ENCODE measurements at regions not wholly inside any gene's neighbourhood (a gene's known extent, or its start where the extent isn't known, plus 50 kb on each side); places are given as distances from the start of the nearest gene placed in this dataset.
"Not testable (repeated sequence)": the region's sequence is repeated elsewhere in the genome, so short reads cannot be mapped to it uniquely, and the experiment has no call there.

DNA sequence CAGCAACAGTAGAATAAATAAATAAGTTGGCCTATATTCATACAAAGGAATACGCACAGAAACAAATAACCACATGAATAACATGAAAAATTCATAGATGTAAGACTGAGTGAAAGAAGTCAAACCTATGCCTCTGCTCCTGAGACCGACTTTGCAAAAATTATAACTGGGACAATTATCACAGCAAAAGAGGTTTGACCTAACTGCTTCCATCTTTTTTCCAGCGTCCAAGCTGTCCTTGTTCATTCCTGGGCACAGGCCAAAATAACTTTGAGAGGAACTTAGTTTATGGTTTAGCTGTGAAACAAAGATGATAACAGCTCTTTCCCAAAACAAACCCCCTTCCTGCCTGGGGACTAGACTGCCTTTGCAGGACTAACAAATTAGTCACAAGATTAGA, 109.6 kb upstream of the NBPF11 start:
- not testable (repeated sequence) for DNase-seq

DNA sequence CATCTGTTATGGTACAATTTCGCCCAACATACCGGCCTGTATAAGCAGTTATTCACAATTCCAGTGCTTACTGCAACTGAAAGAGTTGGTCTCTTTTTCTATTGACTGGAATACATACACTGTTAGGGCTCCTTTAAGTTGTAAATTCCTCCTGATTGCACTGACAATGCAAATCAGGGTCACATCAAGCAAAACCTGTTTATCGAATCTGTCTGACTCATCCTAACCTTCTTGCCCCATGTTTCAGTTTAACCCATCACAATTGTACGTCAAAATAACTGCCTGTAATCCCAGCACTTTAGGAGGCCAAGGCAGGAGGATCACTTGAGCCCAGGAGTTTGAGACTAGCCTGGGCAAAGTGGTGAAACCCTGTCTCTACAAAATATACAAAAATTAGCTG, 105.8 kb upstream of the NBPF11 start:
- DNase-seq, result not testable (repeated sequence)

DNA sequence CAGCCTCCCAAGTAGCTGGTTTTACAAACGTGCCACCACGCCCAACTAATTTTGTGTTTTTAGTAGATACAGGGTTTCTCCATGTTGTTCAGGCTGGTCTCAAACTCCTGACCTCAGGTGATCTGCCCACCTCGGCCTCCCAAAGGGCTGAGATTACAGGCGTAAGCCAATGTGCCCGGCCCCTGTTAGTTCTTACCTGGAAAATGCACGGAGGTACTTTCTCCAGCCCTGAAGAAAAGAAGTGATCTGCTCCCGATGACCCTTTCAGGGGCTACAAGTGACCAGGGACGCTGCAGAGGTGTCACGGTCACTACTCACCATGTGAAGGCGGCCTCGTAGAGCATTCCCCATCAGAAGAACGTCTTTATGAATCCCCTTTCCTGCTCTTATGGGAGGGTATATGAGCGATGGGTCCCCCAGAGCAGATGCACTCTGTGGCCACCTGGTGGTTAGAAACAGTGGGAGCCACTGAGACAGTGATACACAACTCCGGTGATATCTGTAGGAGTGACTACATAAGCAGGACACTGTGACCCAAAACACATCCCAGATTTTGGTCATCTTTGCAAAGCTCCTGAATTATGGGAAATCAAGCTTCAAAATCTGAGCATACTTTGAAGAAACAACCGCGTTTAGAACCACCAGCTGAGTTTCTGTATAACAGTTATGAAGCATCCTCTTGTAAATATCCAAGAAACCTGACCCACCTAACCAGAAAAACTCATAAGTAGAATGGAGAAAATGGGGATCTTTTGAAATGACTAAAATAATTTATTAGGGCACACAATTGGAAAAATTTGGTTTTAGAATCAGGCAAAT, 102.7 kb upstream of the NBPF11 start:
- peak; percentile 61 for DNase-seq

DNA sequence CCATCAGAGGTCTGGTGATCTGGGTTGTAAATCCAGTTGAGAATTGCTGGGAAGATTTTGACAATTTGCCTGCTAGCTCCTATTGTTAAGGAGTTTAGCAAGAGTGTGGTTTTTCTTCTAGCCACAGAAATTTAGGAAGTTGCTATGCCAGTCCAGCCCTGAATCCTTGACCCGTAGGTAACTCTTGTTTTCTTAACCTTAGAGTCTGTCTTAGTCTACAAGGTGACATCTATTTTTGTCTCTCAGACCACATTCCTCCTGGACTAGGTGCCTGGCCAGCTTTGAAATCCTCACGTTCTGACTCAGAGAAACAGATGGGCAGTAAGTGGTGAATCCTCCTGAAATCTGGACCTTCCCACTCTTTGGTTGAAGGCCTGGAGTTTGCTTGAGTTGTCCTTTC, 101.7 kb upstream of the NBPF11 start:
- DNase-seq, result not testable (repeated sequence)

DNA sequence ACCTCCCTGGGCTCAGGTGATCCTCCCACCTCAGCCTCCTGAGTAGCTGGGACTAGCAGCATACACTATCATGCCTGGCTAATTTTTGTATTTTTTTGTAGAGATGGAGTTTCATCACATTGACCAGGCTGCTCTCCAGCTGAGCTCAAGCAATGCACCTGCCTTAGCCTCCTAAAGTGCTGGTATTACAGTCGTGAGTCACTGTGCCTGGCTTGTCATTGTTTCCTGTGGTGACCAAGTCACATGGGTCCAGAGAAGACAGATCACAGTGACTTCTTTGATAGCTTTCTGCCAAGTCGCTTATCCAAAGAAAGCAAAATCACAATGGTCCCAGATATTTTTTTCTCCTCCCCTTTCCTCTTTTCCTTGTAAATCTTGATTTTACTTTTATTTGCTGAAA, 96.7 kb upstream of the NBPF11 start:
- DNase-seq, result not testable (repeated sequence)

DNA sequence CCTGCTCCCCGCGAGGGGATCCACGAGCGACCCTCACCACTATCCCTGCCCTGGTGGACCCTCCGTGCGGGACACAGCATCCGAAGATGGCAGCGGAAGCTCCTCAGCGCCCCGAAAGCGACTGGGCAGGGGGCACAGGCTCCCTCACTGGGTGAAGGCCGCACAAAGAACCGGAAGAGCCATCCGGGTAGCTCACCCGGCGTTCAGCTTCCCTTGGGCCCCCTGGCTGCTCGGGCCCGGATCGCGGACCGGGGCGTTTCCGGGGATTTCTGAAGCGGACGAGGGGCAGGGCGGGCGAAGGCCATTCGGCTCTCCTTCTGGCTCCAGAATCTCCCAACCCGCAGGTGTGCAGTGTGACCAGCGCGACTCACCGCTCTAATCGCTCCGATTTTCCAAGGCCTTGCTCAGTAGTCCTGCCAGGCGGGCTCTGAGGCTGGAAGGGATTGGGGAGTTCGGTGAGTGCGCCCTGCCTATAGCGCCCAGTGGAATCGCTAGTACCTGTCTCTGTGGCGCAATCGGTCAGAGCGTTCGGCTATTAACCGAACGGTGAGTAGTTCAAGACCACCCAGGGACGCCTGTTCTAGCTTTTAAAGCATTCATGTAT, 94.3 kb upstream of the NBPF11 start:
- not testable (repeated sequence) for DNase-seq

DNA sequence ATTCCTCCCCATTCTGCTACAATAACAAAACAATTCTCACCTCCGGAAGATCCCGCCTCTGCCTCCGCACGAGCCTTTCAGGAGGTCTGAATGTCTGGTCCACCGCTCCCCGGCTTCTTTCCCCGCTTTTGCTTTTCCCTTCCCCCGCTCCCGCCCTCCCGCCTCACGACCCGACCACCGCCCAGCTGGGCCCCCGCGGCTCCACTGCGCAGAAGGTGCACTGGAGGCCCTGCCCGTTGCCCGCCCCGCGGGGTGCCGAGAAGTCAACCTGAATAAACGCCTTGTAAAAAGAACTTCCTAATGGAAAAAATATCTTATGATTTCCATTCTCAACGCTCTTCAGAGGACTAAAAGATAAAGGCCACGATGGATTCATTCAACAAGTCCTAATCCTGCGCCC, 93.8 kb upstream of the NBPF11 start:
- not testable (repeated sequence) for DNase-seq

DNA sequence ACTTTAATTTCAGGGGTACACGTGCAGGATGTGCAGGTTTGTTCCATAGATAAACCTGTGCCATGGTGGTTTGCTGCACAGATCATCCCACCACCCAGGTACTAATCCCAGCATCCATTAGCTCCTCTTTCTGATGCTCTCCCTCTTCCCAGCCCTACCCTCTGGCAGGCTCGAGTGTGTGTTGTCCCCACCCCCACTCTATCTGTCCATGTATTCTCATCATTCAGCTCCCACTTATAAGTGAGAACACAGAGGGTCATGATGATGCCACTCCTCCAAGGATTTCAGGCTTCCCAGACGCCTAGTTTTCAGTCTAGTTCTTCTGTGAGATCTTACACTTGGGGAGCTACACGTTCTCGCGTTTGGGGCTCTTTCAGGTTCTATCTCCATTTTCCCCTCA, 93.4 kb upstream of the NBPF11 start:
- DNase-seq, result not testable (repeated sequence)

DNA sequence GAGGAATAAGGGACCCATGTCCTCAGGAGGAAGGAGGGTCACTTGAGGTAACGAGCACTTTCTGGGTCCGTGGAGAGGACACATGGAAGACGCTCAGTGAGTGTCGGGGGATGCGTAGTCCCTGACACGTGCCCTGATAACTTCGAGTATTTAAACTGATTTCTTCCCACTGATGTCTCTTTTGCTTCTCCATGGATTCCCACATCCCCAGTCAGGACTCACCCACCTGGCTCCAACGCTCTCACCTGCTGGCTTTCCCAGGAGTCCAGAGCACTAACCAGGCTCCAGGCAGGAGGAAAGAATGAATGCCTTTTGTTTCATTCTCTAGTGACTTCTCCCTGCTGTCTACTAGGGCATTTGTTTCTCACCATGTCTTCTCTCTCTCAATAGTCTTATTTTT, 81.2 kb upstream of the NBPF11 start:
- DNase-seq, result not testable (repeated sequence)

DNA sequence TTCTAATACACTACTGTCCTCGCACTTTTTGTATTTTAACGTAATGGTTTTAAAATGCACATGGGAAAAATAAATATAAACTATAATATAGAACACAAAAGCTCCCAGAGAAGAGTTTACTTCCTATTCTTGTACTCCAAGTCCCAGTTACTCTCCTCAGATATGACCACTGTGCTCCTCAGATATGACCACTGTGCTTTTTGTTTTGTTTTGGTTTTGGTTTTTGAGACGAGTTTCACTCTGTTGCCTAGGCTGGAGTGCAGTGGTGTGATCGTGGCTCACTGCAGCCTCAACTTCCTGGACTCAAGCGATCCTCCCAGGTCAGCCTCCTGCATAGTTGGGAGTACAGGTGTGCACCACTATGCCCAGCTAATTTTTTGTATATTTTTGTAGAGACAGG, 76.8 kb upstream of the NBPF11 start:
- DNase-seq, result not testable (repeated sequence)

DNA sequence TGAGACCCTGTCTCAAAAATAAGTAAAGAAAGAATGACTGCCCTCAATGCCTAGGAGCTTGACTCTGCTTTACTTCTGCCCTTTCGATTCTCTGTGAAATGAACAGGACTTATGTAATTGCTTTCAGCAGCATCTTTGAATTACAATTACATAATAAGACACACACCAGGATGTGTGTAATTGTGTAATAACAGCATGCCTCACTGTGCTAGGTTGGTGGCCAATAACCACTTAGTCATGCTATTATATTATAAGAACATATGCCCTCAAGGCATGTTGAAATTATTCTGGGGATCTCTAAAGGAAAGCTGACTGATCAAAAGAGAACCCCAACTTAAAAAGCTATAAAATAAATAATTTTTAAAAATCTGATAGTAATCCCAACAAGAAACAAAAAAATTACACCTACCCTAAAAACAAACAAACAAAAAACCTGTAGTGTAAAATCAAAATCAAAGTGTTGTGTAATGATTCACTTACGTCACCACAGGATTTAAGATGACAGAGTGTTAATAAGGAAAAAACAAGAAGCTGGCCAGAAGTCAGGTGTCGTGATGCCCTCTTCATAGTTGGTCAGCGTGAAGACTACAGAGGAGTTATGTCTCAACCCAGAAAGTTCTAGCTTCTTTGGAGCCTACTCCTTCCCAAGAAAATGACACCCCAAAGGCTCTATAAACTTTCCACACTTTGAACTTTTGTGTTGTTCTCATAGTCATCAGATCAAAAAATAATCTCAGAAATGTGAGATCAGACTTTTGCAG, 70.5 kb upstream of the NBPF11 start:
- not testable (repeated sequence) for DNase-seq

DNA sequence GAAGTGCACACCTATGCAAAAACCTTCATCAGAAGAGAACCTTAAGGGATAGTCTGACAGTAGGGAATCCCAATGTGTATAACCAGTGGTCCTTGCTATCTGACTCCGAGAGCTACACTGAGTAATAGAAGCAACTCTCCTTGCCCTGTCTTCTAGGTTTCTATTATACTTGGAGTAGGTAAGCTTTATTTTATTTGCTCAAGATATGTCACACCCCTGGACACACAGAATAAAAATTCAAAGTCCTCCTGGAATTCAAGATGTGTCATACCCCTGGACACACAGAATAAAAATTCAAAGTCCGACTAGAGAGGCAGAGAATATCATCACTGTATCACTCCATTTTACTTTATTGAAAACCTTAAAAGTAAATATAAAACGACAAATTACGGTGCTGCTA, 69.5 kb upstream of the NBPF11 start:
- not testable (repeated sequence) for DNase-seq

DNA sequence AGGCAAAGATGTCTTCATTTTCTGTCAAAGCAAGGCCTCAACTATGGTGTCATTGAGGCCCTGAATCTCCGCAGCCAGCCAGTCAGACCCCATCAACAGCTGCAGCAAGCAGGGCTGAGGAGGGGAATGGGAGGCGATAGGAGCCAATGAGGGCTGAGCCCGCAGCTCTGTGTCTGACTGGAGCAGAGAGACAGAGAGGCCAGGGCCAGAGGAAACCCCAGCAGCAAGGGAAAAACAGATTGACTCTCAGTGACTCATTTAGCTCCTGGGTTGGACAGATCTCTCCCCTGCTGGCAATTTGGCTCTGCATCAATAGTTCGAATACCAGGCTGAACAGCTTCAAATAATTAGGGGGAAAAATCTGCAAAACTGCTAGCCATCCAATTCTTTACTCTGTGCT, 67.1 kb upstream of the NBPF11 start:
- not testable (repeated sequence) for DNase-seq

DNA sequence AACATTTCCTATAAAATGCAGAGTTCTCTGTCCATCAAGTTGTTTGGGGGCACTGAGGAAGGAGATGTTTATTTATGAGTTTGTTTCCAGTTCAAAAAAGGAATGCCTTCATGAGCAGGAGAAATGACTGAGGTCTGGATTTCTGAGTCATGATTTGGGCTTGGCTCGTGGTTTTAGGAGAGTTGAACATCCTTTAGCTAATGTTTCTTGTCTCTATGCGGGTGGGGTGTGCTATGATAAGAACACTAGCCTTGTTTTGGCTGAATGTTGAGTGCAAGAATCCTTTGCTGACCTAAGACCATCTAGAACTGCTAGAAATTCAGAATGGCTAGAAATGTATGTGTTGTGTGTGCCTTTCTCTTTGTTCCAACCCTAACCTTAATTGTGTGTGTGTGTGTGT, 59.1 kb upstream of the NBPF11 start:
- not testable (repeated sequence) for DNase-seq

DNA sequence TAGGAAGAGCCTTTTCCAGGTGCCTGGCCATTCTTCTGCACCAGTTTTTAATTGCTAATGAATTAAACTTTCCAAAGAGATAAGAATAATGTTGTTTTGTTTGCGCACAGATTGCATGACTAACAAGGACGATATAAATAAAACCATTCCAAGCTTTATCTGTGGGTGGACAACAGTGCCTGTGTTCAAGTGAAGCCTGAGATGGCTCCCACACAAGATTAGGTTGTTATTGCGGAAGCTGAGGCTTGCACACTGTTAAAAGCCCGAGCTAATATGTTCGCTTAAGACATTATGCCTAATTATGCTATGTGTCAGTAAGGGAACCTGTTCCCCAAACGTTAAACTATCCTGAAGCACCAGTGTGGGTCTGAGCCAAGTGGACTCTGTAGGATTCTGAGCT, 58.5 kb upstream of the NBPF11 start:
- not testable (repeated sequence) for DNase-seq

DNA sequence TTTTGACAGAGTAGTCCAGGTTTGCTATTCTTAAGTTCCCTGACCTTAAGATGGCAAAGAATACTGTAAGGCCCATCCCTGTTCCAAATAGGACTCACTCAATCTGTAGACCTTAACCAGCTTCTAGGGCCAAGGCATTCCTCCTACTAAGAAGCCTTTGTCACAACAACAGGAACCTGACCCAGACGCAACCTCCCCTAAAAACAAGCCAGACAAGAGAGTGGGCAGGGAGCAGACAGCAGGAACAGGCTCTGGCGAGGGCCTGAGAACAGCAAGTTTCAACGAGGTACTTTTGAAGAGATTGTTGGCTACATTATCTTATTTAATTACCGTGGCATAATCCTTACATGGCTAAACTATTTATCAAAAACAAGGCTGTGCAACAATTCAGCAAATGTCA, 58.1 kb upstream of the NBPF11 start:
- DNase-seq, result not testable (repeated sequence)

DNA sequence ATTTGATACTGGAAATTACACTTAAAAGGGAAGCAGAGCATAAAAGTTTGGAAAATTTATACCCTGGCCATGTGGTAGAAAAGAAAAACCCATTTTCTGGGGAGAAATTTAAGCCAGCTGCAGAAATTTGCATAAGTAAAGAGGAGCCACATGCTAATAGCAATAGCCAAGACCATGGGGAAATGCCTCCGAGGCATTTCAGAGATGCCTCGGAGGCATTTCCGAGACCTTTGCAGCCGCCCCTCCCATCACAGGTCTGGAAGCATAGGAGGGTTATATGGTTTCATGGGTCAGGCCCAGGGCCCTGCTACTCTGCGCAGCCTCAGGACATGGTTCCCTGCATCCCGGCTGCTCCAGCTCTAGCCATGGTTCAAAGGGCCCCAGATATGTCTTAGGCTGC, 49.9 kb upstream of the NBPF11 start:
- DNase-seq, result not testable (repeated sequence)

Measured in hematopoietic multipotent progenitor cell treated with erythropoietin and hydrocortisone succinate and interleukin-3 and kit ligand, for 4 days (in vitro differentiated cells).